ENCODE measurements at regions not wholly inside any gene's neighbourhood (a gene's known extent, or its start where the extent isn't known, plus 50 kb on each side); places are given as distances from the start of the nearest gene placed in this dataset.

- Histone ChIP-seq H3K9me3 (no peaks in the 10 kb centered on the region), H3K27me3 (replicated peaks; ENCODE audit: control insufficient read depth, insufficient read depth, low read length) (no peaks in the 10 kb centered on the region), H3K4me1 (peaks cover 4% of the 10 kb centered on the region; the same call in 1 of the 2 replicates), H3K4me3 (ENCODE audit: low read depth, low read length) (no peak overlapping the region), H3K36me3 (ENCODE audit: control insufficient read depth, insufficient read depth, low read length) (no peaks in the 10 kb centered on the region)
- Mint-ChIP-seq H3K36me3 (ENCODE audit: insufficient read depth, unreplicated experiment) (no peaks in the 10 kb centered on the region), H3K4me3 (ENCODE audit: unreplicated experiment) (no peak overlapping the region), H3K9me3 (ENCODE audit: unreplicated experiment) (no peaks in the 10 kb centered on the region), H3K27ac (ENCODE audit: unreplicated experiment) (no peak overlapping the region), H3K27me3 (ENCODE audit: insufficient read depth, unreplicated experiment) (no peaks in the 10 kb centered on the region), H3K4me1 (ENCODE audit: low read depth, unreplicated experiment) (no peaks in the 10 kb centered on the region)
- intact Hi-C loops (cut with micrococcal nuclease; ENCODE audit: unreplicated experiment), result no loop called here
- ChIA-PET CTCF (interaction anchor here (0.6 kb wide), 1 partner anchor 23 kb away, joined by 4 read pairs; no protein-coding TSS in a partner anchor), POLR2A (no interaction called here)
- TF ChIP-seq CTCF (IDR thresholded peaks at IDR 0.05; ENCODE audit: insufficient read depth in 1 of 2, low read depth in 1 of 2, low read length in 1 of 2, severe bottlenecking in 1 of 2, unreplicated experiment in 1 of 2), result no peak
- DNase-seq, result no peak
- no TSS peak for BruUV-seq (replicated peaks)
Observed at GRCh38 chr2:21294446-21294845, 170.7 kb downstream of the TDRD15 start.

GRCh38 chr2:21299411-21299810, 175.6 kb downstream of the TDRD15 start:
- no peaks in the 10 kb centered on the region for H3K9me3 Mint-ChIP-seq (ENCODE audit: unreplicated experiment)
- no peak for TF ChIP-seq CTCF (IDR thresholded peaks at IDR 0.05; ENCODE audit: insufficient read depth in 1 of 2, low read depth in 1 of 2, low read length in 1 of 2, severe bottlenecking in 1 of 2, unreplicated experiment in 1 of 2)
- no TSS peak for BruUV-seq (replicated peaks)
- Histone ChIP-seq H3K4me3 (ENCODE audit: low read depth, low read length) (no peak overlapping the region), H3K36me3 (ENCODE audit: control insufficient read depth, insufficient read depth, low read length) (no peaks in the 10 kb centered on the region), H3K27me3 (replicated peaks; ENCODE audit: control insufficient read depth, insufficient read depth, low read length) (no peaks in the 10 kb centered on the region; the same call in 1 of the 2 replicates), H3K9me3 (no peaks in the 10 kb centered on the region), H3K4me1 (peaks cover 21% of the 10 kb centered on the region)
- CTCF ChIA-PET, result no interaction called here
- H3K27me3 Mint-ChIP-seq (ENCODE audit: insufficient read depth, unreplicated experiment), result no peaks in the 10 kb centered on the region
- H3K4me1 Mint-ChIP-seq (ENCODE audit: low read depth, unreplicated experiment), result peaks cover 6% of the 10 kb centered on the region
- intact Hi-C loops (cut with micrococcal nuclease; ENCODE audit: unreplicated experiment), result no loop called here
- H3K4me3 Mint-ChIP-seq (ENCODE audit: unreplicated experiment), result no peak overlapping the region
- no peaks in the 10 kb centered on the region for H3K36me3 Mint-ChIP-seq (ENCODE audit: insufficient read depth, unreplicated experiment)
- POLR2A ChIA-PET, result no interaction called here
- H3K27ac Mint-ChIP-seq (ENCODE audit: unreplicated experiment), result no peak overlapping the region
- no peak for DNase-seq

GRCh38 chr2:21301871-21302455, 178.2 kb downstream of the TDRD15 start:
- H3K27ac Mint-ChIP-seq (ENCODE audit: unreplicated experiment), result no peak overlapping the region
- POLR2A ChIA-PET, result no interaction called here
- peaks cover 6% of the 10 kb centered on the region for H3K4me1 Mint-ChIP-seq (ENCODE audit: low read depth, unreplicated experiment)
- BruUV-seq (replicated peaks), result no TSS peak
- H3K9me3 Mint-ChIP-seq (ENCODE audit: unreplicated experiment), result no peaks in the 10 kb centered on the region
- H3K4me1 ChIP-seq, result peaks cover 33% of the 10 kb centered on the region
- intact Hi-C loops (cut with micrococcal nuclease; ENCODE audit: unreplicated experiment), result no loop called here
- no peaks in the 10 kb centered on the region for H3K36me3 ChIP-seq (ENCODE audit: control insufficient read depth, insufficient read depth, low read length)
- no peak overlapping the region for H3K4me3 Mint-ChIP-seq (ENCODE audit: unreplicated experiment)
- DNase-seq, result peak in 1 of 2 experiments; percentile 46
- H3K27me3 ChIP-seq (replicated peaks; ENCODE audit: control insufficient read depth, insufficient read depth, low read length), result no peaks in the 10 kb centered on the region; the same call in 1 of the 2 replicates
- H3K9me3 ChIP-seq, result no peaks in the 10 kb centered on the region
- H3K4me3 ChIP-seq (ENCODE audit: low read depth, low read length), result no peak overlapping the region
- H3K36me3 Mint-ChIP-seq (ENCODE audit: insufficient read depth, unreplicated experiment), result no peaks in the 10 kb centered on the region
- no peak for TF ChIP-seq CTCF (IDR thresholded peaks at IDR 0.05; ENCODE audit: insufficient read depth in 1 of 2, low read depth in 1 of 2, low read length in 1 of 2, severe bottlenecking in 1 of 2, unreplicated experiment in 1 of 2)
- CTCF ChIA-PET, result interaction anchor here (0.7 kb wide), 1 partner anchor 32 kb away, joined by 3 read pairs; no protein-coding TSS in a partner anchor
- no peaks in the 10 kb centered on the region for H3K27me3 Mint-ChIP-seq (ENCODE audit: insufficient read depth, unreplicated experiment)

Data from Caco-2 (cell line).